ENCODE measurements at regions not wholly inside any gene's neighbourhood (a gene's known extent, or its start where the extent isn't known, plus 50 kb on each side); places are given as distances from the start of the nearest gene placed in this dataset.
A peak's percentile ranks its signal among the peaks of the same experiment; 100 is the strongest.

GRCh38 chr9:89928521-89929275 lies 323.9 kb downstream of the GADD45G start:
- Histone ChIP-seq H3K27ac (no peak overlapping the region), H3K27me3 (ENCODE audit: low read depth) (no peaks in the 10 kb centered on the region), H3K36me3 (no peaks in the 10 kb centered on the region), H3K9me3 (no peaks in the 10 kb centered on the region), H3K4me1 (peaks cover 38% of the 10 kb centered on the region), H3K4me3 (no peak overlapping the region)
- DNase-seq (no peak), ATAC-seq (no peak)
- no peak for TF ChIP-seq CTCF (IDR thresholded peaks at IDR 0.05)
- intact Hi-C loops (cut with DNase I), result no loop called here

- no peak overlapping the region for H3K4me3 ChIP-seq
- H3K27me3 ChIP-seq (ENCODE audit: low read depth), result no peaks in the 10 kb centered on the region
- DNase-seq (no peak), ATAC-seq (no peak)
- no peaks in the 10 kb centered on the region for H3K9me3 ChIP-seq
- peaks cover 38% of the 10 kb centered on the region for H3K4me1 ChIP-seq
- H3K27ac ChIP-seq, result no peak overlapping the region
- TF ChIP-seq CTCF (IDR thresholded peaks at IDR 0.05), result no peak
- no peaks in the 10 kb centered on the region for H3K36me3 ChIP-seq
- intact Hi-C loops (cut with DNase I), result no loop called here
Observed at GRCh38 chr9:89929315-89929672, 324.5 kb downstream of the GADD45G start.

- Histone ChIP-seq H3K27me3 (ENCODE audit: low read depth) (no peaks in the 10 kb centered on the region), H3K36me3 (no peaks in the 10 kb centered on the region), H3K4me3 (no peak overlapping the region), H3K9me3 (no peaks in the 10 kb centered on the region), H3K27ac (peak overlapping the region; percentile 41), H3K4me1 (peaks cover 38% of the 10 kb centered on the region)
- TF ChIP-seq CTCF (IDR thresholded peaks at IDR 0.05), result no peak
- intact Hi-C loops (cut with DNase I), result no loop called here
- ATAC-seq (peak; percentile 34 to 67), DNase-seq (no peak)
Observed at GRCh38 chr9:89929673-89930480, 325.1 kb downstream of the GADD45G start.

- TF ChIP-seq CTCF (IDR thresholded peaks at IDR 0.05), result no peak
- H3K27me3 ChIP-seq (ENCODE audit: low read depth), result no peaks in the 10 kb centered on the region
- no peak overlapping the region for H3K27ac ChIP-seq
- no peak overlapping the region for H3K4me3 ChIP-seq
- H3K4me1 ChIP-seq, result peaks cover 24% of the 10 kb centered on the region
- intact Hi-C loops (cut with DNase I), result no loop called here
- ATAC-seq (no peak), DNase-seq (no peak)
- no peaks in the 10 kb centered on the region for H3K9me3 ChIP-seq
- H3K36me3 ChIP-seq, result no peaks in the 10 kb centered on the region
Observed at GRCh38 chr9:89933578-89933977, 328.8 kb downstream of the GADD45G start.

- TF ChIP-seq CTCF (IDR thresholded peaks at IDR 0.05), result no peak
- Histone ChIP-seq H3K9me3 (no peaks in the 10 kb centered on the region), H3K4me3 (no peak overlapping the region), H3K27ac (no peak overlapping the region), H3K36me3 (no peaks in the 10 kb centered on the region), H3K27me3 (ENCODE audit: low read depth) (no peaks in the 10 kb centered on the region), H3K4me1 (peaks cover 8% of the 10 kb centered on the region)
- intact Hi-C loops (cut with DNase I), result no loop called here
- DNase-seq (no peak), ATAC-seq (peak in 1 of 2 donors; percentile 44)
Observed at GRCh38 chr9:89935115-89935514, 330.3 kb downstream of the GADD45G start.

Data from lower lobe of right lung (tissue), 2 donors.